HG03135 (cell line): ENCODE measurements at regions not wholly inside any gene's neighbourhood (a gene's known extent, or its start where the extent isn't known, plus 50 kb on each side); places are given as distances from the start of the nearest gene placed in this dataset.
"Not testable (repeated sequence)": the region's sequence is repeated elsewhere in the genome, so short reads cannot be mapped to it uniquely, and the experiment has no call there.

Source experiments
- ATAC-seq: cut with Tn5 transposase; IDR thresholded peaks from one replicate; pipeline ENCODE4 v1.9.1; 2021; ENCODE audit warnings: mild to moderate bottlenecking, moderate library complexity; ENCODE audit not compliant: unreplicated experiment

- ATAC-seq: no peak
These were observed 101.1 kb upstream of the IGF1R start for GRCh38 chr15:98547275-98547674.

- ATAC-seq: no peak
These were observed 100.6 kb upstream of the IGF1R start for GRCh38 chr15:98547741-98548138.

- ATAC-seq: no peak
These were observed 100.0 kb upstream of the IGF1R start for GRCh38 chr15:98548139-98548971.

GRCh38 chr15:98549003-98549402 is 99.3 kb upstream of the IGF1R start:
- ATAC-seq: no peak

- no peak for ATAC-seq
These were observed 98.6 kb upstream of the IGF1R start for GRCh38 chr15:98549741-98550140.

GRCh38 chr15:98550363-98550762 is 98.0 kb upstream of the IGF1R start:
- ATAC-seq: not testable (repeated sequence)

GRCh38 chr15:98551936-98552562 is 96.3 kb upstream of the IGF1R start:
- no peak for ATAC-seq

GRCh38 chr15:98554272-98555172 is 93.8 kb upstream of the IGF1R start:
- no peak for ATAC-seq

GRCh38 chr15:98555173-98555515 is 93.2 kb upstream of the IGF1R start:
- ATAC-seq: no peak

- ATAC-seq: no peak
These were observed 92.0 kb upstream of the IGF1R start for GRCh38 chr15:98556321-98556720.

GRCh38 chr15:98560338-98560737 is 88.0 kb upstream of the IGF1R start:
- ATAC-seq: no peak

- no peak for ATAC-seq
These were observed 87.0 kb upstream of the IGF1R start for GRCh38 chr15:98561169-98561941.

- ATAC-seq: no peak
These were observed 85.9 kb upstream of the IGF1R start for GRCh38 chr15:98562331-98562937.

GRCh38 chr15:98565566-98565965 is 82.8 kb upstream of the IGF1R start:
- ATAC-seq: no peak

GRCh38 chr15:98567951-98568350 is 80.4 kb upstream of the IGF1R start:
- no peak for ATAC-seq

- ATAC-seq: no peak
These were observed 79.8 kb upstream of the IGF1R start for GRCh38 chr15:98568382-98569017.

GRCh38 chr15:98570119-98570518 is 78.2 kb upstream of the IGF1R start:
- ATAC-seq: no peak

GRCh38 chr15:98580572-98580971 is 67.8 kb upstream of the IGF1R start:
- no peak for ATAC-seq

- ATAC-seq: no peak
These were observed 66.6 kb upstream of the IGF1R start for GRCh38 chr15:98581715-98582114.
